DMS153 (cell line): ENCODE measurements at regions not wholly inside any gene's neighbourhood (a gene's known extent, or its start where the extent isn't known, plus 50 kb on each side); places are given as distances from the start of the nearest gene placed in this dataset.
"Not testable (repeated sequence)": the region's sequence is repeated elsewhere in the genome, so short reads cannot be mapped to it uniquely, and the experiment has no call there.

Experiments used
- DNase-seq: peaks from one replicate; lab custom pipeline; 2025; lab: John Stamatoyannopoulos, UW

DNA sequence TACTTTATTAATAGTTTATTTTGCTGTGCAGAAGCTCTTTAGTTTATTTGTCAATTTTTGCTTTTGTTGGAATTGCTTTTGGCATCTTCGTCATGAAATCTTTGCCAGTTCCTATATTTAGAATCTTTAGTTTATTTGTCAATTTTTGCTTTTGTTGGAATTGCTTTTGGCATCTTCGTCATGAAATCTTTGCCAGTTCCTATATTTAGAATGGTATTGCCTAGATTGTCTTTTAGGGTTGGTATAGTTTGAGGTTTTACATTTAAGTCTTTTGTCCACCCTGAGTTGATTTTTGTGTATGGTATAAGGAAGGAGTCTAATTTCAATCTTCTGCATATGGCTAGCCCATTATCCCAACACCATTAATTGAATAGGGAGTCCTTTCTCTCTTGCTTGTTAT lies 93.9 kb upstream of the TCF21 start:
- not testable (repeated sequence) for DNase-seq

DNA sequence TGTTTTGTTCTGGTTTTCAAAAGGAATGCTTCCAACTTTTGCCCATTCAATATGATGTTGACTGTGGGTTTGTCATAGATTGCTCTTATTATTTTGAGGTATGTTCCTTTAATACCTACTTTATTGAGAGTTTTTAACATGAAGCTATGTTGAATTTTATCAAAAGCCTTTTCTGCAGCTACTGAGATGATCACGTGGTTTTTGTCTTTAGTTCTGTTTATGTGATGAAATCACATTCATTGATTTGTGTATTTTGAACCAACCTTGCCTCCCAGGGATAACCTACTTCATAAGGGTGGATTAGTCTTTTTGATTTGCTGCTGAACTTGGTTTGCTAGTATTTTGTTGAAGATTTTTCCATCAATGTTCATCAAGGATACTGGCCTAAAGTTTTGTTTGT lies 92.7 kb upstream of the TCF21 start:
- no peak for DNase-seq

DNA sequence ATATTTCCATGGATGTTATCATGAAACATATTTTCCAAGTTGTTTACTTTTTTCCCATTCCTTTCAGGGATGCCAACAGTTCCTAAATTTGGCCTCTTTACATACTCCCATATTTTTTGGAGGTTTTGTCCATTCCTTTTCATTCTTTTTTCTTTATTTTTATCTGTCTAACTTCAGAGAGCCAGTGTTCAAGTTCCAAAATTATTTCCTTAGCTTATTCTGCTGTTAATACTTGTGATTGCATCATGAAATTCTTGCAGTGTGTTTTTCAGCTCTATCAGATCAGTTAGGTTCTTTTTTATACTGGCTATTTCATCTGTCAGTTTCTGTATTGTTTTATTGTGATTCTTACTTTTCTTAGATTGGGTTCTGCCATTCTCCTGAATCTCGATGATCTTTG lies 89.9 kb upstream of the TCF21 start:
- no peak for DNase-seq

DNA sequence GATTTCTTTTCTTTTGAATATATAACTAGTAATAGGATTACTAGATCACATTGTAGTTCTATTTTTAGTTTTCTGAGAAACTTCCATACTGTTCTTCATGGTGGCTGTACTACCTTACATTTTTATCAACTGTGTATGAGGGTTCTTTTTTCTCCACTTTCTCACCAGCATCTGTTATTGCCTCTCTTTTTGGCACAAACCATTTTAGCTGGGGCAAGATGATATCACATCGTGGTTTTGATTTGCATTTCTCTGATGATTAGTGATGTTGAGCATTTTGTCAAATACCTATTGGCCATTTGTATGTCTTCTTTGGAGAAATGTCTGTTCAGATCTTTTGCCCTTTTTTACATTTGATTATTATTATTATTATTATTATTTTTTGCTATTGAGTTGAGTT lies 86.1 kb upstream of the TCF21 start:
- DNase-seq, result no peak

DNA sequence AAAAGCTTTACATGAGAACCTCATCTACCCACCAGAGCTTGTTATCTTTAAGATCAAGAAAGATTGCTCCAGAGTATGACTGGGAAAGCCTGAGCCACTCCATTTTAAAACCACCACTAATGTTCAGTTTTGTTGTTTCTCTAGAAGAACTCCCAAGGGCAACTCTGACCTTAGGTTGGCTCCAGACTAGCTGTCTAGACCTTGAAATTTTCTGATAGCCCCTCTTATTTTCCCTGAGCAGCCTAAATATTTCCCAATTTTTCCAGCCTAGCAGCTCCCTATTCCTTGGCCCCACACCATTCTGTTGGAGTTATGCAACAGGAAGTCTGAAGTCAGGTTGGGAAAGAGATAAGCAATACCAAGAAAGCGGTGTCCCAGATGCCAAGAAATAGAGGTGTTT lies 84.6 kb upstream of the TCF21 start:
- DNase-seq, result no peak

DNA sequence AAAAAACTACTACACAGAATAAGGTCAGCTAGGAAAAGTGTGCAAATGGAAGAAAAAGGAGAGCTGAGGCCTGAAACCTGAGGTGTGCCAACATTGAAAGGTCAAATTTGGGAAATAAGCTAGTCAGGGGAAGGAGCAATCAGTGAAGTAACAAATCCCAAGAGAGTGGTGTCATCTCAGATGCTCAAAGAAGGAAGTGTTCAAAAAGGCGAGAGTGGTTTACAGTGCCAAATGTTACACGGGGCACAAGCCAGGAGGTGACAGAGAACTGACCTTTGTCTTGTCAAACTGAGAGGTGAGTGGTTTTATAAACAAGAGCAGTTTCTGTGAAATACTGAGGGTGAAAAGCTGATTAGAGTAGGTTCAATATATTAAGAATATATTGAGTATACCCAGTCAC lies 83.0 kb upstream of the TCF21 start:
- DNase-seq, result no peak

DNA sequence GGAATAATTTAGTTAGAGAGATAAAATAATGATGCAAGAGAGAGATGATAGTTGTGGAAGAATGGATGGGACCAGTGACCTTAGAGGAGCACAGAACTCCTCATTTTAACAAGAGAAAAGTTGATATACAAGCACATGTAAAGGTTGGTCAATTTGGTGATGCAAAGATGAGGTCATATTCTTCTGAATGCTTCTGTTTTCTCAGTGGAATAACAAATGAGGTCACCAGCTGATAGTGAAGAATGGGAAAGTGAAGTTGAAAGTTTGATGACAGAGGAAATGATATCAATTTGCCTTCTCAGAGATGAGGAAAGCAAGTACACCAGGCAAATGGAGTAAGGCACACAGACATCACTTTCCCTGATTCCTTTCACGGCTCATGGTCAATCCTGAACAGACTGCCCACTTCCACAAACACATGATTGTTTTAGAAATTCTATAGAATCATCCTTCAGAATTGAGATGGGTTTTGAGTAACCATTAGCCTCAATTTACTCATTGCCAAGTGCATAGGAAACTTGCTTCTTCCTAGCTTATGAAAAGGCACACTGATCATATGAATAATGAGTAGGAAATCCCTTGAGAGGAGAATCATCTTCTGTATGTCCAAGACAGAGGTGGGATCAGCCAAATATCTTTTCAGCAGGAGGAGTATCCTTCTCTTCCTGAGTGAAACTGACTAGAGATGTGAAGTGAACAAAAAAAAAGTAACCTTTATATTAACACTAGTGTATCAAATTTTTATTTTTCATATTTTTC lies 82.4 kb upstream of the TCF21 start:
- no peak for DNase-seq

DNA sequence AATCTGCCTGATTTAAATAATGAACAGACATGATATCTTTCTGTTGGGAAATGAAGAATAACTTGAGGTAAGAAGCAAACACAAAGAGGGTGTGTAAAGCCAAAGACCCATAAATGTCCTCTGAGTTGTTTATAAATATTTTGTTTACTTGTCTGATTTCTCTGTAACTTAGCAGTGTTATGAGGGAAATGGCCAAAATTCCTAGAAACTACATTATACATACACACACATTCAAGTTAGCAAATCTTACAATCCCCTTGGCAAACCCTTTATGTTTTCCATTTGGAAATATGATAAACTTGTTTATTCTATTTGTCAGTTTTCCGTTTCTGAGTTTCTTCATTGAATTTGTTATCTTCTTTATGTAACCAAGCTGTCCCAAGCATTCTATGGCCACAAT lies 81.4 kb upstream of the TCF21 start:
- no peak for DNase-seq

DNA sequence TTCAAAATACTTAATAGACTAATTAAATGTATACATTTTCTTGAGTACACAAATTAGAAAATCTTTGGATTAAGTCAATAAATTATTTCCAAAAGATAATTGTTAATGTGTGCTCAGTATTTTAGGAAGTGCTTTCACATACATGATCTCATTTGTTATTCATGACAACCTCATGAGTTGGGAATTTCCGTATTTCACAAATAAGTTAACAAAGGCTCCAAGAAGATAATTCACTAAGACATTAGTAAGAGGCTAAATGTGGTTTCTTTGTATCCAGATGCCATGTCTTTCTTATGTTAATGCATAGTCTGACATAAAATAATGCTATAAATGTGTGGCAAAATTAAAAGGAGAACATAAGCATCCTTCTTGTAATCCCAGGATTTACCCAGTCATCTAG lies 79.5 kb upstream of the TCF21 start:
- DNase-seq, result no peak

DNA sequence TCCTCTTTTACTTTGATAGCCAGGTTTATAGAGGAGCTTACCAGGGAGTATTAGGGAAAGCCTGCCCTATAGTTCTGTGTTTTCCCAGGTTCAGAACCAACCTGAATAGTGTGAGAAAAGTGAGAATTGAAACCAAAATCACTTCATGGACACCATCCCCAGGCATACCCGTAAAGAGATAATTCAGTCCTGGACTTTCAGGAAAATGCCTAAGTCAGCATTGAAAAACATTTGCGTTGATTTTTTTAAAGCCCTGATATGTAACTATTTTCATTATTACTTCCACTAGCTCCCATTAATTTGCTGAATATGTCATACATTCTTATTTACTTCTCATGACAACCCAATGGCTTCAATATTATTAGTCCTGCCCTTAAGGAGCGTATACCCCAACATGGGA lies 77.4 kb upstream of the TCF21 start:
- no peak for DNase-seq

DNA sequence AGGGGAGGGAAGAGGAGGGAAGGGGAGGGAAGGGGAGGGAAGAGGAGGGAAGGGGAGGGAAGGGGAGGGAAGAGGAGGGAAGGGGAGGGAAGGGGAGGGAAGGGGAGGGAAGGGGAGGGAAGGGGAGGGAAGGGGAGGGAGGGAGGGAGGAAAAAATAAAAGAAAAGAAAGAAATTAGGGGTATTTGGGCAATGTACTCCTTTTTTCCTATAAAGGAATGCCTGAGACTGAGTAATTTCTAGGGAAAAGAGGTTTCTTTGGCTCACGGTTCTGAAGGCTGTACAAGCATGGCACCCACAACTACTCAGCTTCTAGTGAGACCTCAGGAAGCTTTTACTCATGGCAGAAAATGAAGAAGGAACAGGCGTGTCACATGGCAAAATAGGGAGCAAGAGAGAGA lies 76.5 kb upstream of the TCF21 start:
- not testable (repeated sequence) for DNase-seq

DNA sequence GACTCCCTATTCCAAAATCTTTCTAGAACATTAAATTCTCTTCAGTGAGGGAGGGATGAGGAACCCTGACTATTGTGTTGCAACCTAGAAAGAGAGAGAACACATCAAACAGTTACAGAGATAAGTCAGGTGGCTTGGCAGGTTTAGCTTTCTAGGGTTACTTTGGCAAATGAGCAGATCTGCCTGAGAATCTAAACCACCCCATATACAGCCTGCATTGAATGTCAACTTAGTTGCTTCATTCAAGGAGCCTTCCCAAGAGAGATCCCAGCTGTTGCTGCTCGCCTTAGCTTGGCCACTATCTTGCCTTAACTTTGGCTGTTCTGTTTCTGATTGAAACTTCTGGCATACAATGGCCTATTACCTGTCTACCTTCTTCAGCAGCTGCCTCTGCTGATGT lies 74.7 kb upstream of the TCF21 start:
- no peak for DNase-seq

DNA sequence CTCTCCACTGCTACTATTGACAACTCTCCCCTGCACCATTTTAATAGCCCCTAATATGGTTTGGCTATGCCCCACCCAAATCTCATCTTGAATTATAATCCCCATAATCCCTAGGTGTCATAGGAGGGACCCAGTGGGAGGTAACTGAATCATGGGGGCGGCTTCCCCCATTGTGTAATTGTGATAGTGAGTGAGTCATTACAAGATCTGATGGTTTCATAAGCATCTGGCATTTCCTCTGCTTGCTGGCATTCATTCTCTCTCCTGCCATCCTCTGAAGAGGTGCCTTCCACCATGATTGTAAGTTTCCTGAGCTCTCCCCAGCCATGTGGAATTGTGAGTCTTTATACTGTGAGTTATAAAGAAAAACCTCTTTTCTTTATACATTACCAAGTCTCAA lies 74.1 kb upstream of the TCF21 start:
- no peak for DNase-seq

DNA sequence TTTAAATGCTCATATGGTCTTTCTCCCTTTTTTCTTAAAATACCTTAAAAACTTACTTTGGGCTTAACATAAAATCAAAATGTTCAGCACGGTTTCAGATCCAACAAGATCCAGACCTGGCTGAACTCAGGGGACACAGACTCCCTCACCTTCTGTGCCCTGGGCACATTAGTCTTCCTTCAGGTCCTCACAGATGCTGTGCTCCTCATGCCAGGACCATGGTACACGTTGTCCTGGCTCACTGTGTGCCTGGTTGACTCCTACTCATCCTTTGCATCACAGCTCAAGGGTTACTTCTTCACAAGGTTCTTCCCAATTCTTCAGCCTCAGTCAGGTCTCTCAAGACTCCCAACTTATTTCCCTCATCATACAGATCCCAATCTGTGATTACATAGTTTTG lies 73.6 kb upstream of the TCF21 start:
- DNase-seq, result no peak

DNA sequence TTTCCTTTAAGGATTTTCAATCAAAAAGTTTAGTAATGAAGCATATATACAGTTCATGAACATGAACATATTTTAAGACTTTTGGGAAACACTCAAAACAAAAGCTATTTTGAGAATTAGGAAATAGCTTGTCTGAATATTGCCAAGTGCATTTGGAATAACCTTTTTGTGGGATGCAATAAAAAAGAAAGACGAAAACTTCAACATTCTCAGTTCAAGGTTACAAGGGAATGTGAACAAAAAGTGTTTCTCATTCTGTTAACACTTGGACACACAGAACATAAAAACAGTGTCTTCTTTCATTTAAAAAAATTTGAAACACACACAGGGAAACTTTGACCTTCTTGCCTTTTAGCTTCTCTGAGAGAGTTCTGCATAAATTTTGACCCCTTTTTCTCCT lies 72.7 kb upstream of the TCF21 start:
- DNase-seq, result no peak

DNA sequence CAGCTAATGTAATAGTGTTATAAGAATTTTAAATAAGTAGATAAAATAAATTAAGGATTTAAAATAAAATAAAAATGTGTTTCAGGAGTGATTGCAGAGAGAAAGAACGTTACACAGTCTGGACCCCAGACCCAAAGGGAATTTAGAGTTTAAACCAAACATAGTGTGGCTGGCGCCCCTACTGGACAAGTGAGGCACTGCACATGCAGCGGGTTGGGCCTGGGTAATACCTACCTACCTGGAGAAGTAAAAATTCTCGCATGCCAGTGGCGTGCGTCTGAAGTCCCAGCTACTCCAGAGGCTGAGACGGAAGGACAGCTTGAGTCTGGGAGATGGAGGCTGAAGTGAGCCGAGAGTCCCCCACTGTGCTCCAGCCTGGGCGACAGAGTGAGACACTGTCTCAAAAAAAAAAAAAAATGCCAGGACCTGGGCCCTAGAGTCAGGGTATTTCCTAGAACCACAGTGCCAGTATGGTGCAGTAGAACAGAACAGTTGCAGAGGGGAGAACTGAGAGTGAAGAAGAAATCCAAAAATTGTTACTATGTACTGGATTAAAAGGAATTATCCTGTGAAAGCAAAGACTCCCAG lies 71.4 kb upstream of the TCF21 start:
- no peak for DNase-seq

DNA sequence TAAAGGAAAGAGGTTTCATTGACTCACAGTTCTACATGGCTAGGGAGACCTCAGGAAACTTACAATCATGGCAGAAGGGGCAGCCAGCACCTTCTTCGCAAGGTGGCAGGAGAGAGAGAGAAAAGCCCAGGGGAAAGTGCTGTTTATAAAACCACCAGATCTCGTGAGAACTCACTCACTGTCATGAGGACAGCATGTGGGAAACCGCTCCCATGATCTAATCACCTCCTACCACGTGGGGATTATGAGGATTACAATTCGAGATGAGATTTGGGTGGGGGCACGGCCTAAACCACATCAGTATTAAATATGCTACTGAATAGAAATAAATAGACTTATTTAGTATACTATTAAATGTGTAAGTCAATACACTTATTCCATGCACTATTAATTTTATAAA lies 70.6 kb upstream of the TCF21 start:
- no peak for DNase-seq

DNA sequence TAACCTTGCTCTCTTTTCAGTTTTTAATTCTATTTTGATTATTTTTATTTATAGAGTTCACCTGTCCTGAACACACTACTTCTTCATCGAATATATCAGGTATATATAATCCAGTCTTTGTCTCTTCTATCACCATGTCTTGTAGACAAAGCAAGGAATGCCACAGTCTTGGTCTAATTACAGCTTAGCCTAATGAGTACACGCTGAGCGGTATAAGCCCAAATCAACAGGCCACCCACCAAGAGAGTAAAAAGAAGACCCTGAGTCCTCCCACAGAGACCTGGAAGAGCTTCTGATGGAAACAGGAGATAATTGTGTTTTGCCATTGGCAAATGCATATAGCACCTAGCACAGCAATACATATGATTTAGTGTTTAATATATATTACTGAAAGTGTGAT lies 68.7 kb upstream of the TCF21 start:
- DNase-seq, result no peak

DNA sequence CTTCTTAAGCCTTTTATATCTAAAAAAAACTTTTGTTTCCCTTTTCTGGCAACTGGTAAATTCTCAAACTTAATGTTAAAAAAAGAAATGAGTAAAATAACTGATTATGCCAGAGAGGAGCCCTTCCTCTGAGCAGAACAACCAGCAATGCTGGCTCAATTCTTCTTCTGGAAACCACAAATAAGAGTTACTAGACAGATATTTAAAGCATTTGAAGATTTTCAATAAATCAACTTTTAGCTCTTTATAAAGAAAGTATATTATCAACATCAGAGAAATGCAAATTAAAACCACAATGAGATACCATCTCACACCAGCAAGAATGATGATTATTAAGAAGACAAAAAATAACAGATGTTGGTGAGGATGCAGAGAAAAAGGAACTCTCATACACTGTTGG lies 61.1 kb upstream of the TCF21 start:
- no peak for DNase-seq

DNA sequence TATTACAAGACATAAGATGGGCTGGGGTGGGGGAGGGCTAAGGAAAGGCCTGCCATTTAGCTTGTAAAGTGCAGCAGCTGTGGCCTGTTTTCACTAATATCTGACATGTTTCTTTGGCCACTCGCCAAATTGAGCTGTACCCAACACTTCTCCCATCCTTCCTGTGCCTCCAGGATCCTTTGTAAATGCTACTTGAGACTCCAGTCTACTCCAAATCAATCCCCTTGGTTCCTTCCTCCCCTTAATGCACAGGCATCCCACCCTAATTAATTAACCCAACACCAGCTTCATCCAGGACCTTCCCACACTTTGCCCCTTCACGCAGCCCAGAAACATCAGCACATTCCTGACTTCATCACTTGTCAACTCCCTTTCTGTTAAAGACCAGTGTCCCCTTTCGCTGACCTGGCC lies 55.0 kb upstream of the TCF21 start:
- DNase-seq, result no peak

DNA sequence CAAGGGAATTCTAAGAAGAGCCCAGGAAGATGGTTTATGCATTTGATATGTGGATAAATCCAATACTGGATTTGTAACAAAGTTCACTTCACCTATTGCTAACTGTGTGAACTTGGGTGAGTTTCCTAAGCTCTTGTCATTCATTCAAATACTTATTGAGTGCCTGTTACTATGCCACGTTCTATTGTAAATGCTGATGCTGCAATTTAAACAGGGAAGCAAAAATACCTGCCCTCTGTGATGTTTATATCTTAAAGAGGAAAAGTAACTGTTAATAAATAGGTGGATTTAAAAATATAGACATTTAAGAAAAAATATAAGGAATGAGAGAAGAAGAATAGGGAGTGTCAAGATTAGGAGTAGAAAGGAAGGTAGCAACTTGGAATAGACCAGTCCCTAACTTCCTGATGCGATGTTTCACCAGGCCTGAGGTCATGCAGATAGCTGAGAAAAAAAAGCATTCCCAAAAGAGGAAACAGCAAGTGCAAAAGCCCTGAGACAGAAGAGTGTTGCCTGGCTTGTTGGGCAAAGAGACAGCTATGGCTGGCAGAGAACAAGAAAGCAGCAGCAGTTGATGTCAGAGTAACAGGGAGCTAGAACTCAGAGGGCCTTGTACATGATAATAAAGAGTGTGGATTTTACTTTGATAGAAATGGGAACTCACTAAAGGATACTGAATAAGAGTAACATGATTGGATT lies 54.3 kb upstream of the TCF21 start:
- DNase-seq, result no peak

DNA sequence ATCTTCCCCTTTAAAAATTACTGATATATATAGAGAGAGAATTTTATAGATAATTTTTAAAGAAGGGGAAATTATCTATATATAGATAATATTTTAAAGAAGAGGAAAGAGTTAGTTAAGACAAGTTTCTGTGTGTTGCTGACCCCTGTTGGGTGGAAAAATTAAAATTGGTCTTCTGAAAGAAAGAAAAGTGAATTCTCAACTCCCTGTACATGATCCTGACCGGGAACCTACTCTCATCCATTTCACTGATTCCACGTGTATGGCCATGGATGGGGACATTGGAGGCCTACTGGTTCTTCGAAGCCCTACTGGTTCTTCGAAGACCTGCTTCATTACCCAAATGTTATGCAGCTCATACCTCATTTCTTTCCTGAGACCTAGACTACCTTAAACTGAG lies 53.0 kb upstream of the TCF21 start:
- no peak for DNase-seq

DNA sequence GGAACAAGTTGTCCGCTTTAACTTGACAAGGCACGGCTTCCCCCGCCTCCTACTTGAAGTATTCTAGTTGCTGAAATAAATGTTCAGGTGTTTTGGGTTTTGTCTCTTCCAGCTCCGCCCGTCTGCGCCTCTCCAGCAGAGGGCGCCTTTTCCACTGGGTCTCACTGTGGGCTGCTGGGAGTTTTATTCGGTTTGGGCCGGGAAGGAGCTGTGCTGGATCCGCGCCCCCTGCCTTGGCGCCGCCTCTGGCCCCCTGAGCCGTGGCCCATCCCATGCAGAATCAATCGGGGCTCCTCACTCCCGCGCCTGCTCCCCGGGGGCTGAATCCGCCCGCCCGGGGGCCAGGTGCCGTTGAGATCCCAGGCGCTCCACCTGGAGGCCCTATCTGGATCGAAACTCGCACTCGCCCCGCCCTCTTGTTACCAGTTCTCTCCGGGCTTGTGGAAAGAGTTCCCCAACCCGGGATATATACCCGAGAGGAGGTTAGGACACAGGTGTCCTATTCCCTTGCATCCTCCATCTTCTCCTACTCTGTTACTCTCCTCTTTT lies 51.0 kb upstream of the TCF21 start:
- peak; percentile 68 for DNase-seq
